Kidney (tissue), 13 donors: ENCODE measurements at regions not wholly inside any gene's neighbourhood (a gene's known extent, or its start where the extent isn't known, plus 50 kb on each side); places are given as distances from the start of the nearest gene placed in this dataset.
A peak's percentile ranks its signal among the peaks of the same experiment; 100 is the strongest.

Source experiments
- DNase-seq, 5 donors: peaks; one replicate each; pipeline ENCODE4 v3.0.0-alpha.2; 2013 to 2020
- FAIRE-seq: peaks from 2 replicates; lab custom pipeline; 2012; peaks lifted over from hg19 to GRCh38; lab: Jason Lieb, UNC
- H3K27ac ChIP-seq, 2 donors: one replicate each; pipeline ENCODE4 v1.7.0; 2013; ENCODE audit warnings: low read depth in 2 of 2, low read length in 2 of 2, inconsistent platforms in 1 of 2
- H3K27me3 ChIP-seq: one replicate; pipeline ENCODE4 v1.7.1; 2013; ENCODE audit warnings: low read length, inconsistent platforms; ENCODE audit not compliant: control insufficient read depth, insufficient read depth
- H3K36me3 ChIP-seq, 3 donors: one replicate each; pipeline versions ENCODE4 v1.7.0 to v1.7.1; 2013; ENCODE audit warnings: low read length in 3 of 3, control low read depth in 1 of 3, inconsistent platforms in 1 of 3; ENCODE audit not compliant: insufficient read depth in 3 of 3, control insufficient read depth in 2 of 3
- H3K4me1 ChIP-seq, 3 donors: one replicate each; pipeline versions ENCODE4 v1.7.0 to v1.7.1; 2013; ENCODE audit warnings: low read length in 3 of 3, inconsistent platforms in 1 of 3, low read depth in 1 of 3; ENCODE audit not compliant: control insufficient read depth in 2 of 3, insufficient read depth in 2 of 3
- H3K4me3 ChIP-seq, 3 donors: one replicate each; pipeline versions ENCODE4 v1.7.0 to v1.8.1; 2013; ENCODE audit warnings: low read length in 3 of 3, control low read depth in 1 of 3, inconsistent platforms in 1 of 3
- H3K9ac ChIP-seq, 3 donors: one replicate each; pipeline versions ENCODE4 v1.7.0 to v1.7.1; 2013; ENCODE audit warnings: low read length in 3 of 3, control low read depth in 1 of 3, inconsistent platforms in 1 of 3
- H3K9me3 ChIP-seq, 3 donors: one replicate each; pipeline versions ENCODE4 v1.7.0 to v1.7.1; 2013; ENCODE audit warnings: low read length in 3 of 3, control low read depth in 1 of 3, inconsistent platforms in 1 of 3; ENCODE audit not compliant: control insufficient read depth in 2 of 3, insufficient read depth in 1 of 3
- CTCF ChIP-seq: IDR thresholded peaks from 3 replicates; pipeline ENCODE4 v1.5.1; 2012; ENCODE audit warnings: mild to moderate bottlenecking, moderate library complexity, borderline replicate concordance; ENCODE audit not compliant: insufficient read depth; ENCODE audit errors: extremely low read depth
- intact Hi-C: fragments of 100-400 bp; cut with DNase I; formaldehyde crosslinking; loops from one replicate; pipeline ENCODE4 v1.11.1; 2022
- donor health status: control.
- donor health status: control.
- donor health status: control.
- donor health status: control.
- donor health status: control.
- donor health status: DM: yes; HTN: yes; CAD: no.
- donor health status: Normal renal cell carcinoma (clear cell type).

- H3K9ac ChIP-seq, result no peak overlapping the region
- DNase-seq, result no peak
- no peak for TF ChIP-seq CTCF
- no peaks in the 10 kb centered on the region for H3K9me3 ChIP-seq
- no peak overlapping the region for H3K27ac ChIP-seq
- no peaks in the 10 kb centered on the region for H3K36me3 ChIP-seq
- no peak overlapping the region for H3K4me3 ChIP-seq
- peaks cover 0 to 2% (median 0%) of the 10 kb centered on the region in 3 donors for H3K4me1 ChIP-seq
- no peaks in the 10 kb centered on the region for H3K27me3 ChIP-seq
- no peak for FAIRE-seq
- intact Hi-C loops, result no loop called here
Measured at GRCh38 chr9:117649126-117649525, 55.1 kb upstream of the TLR4 start.

- Histone ChIP-seq H3K9me3 (no peaks in the 10 kb centered on the region), H3K4me3 (peak overlapping the region in 2 of 3 donors; percentile 51 to 57), H3K4me1 (peaks cover 0 to 2% (median 0%) of the 10 kb centered on the region in 3 donors), H3K27ac (no peak overlapping the region), H3K36me3 (no peaks in the 10 kb centered on the region), H3K9ac (peak overlapping the region in 1 of 3 donors; percentile 21), H3K27me3 (peaks cover 2% of the 10 kb centered on the region)
- intact Hi-C loops, result no loop called here
- DNase-seq, result peak in 1 of 5 donors; percentile 11
- no peak for FAIRE-seq
- TF ChIP-seq CTCF, result no peak
Measured at GRCh38 chr9:117644932-117645636, 59.1 kb upstream of the TLR4 start.

GRCh38 chr9:117644133-117644931, 59.9 kb upstream of the TLR4 start:
- peak; percentile 98 for TF ChIP-seq CTCF
- H3K9me3 ChIP-seq, result no peaks in the 10 kb centered on the region
- FAIRE-seq (peak; percentile 39), DNase-seq (peak; percentile 75 to 82 (median 78))
- peak overlapping the region in 2 of 3 donors; percentile 13 to 21 for H3K9ac ChIP-seq
- peak overlapping the region in 2 of 3 donors; percentile 51 to 57 for H3K4me3 ChIP-seq
- H3K4me1 ChIP-seq, result peaks cover 0 to 2% (median 0%) of the 10 kb centered on the region in 3 donors
- H3K27me3 ChIP-seq, result peaks cover 2% of the 10 kb centered on the region
- H3K36me3 ChIP-seq, result no peaks in the 10 kb centered on the region
- intact Hi-C loops, result no loop called here
- H3K27ac ChIP-seq, result no peak overlapping the region
